ENCODE measurements at regions not wholly inside any gene's neighbourhood (a gene's known extent, or its start where the extent isn't known, plus 50 kb on each side); places are given as distances from the start of the nearest gene placed in this dataset.

DNA sequence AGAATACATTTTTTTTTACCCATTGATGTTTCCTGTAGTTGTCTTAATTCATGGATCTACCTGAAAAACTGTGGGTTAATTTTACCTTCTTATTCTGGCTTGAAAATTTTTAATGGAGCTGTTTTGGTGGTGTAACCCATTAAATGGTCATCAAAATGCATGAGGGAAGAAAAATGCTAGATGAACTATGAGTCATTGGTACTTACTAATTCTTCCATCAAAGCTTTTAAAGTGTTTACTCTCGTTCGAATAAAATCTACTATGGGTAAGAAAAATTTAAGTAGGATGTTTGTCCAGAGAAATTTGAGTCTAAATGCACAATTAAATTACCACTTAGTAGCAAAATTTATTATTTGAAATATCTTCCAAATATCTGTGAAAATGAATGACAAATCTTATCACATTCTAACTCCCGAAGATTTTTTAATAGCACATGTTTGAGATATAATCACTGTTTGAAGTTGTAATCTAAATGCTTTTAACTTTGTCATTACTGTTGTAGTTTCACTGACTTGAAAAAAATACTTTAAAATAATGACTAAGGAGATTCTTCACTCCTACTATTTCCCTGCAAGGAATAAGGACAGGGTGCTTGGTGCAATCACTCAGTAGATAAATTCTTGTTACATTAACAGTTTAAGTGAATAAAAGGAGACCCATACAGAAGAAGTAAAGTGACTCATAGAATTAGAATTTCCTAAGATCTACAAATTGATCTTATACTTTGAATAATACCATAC, 437.7 kb downstream of the IRS2 start:
- H3K27me3 Mint-ChIP-seq, result no peaks in the 10 kb centered on the region
- TF ChIP-seq, protein P1, sequence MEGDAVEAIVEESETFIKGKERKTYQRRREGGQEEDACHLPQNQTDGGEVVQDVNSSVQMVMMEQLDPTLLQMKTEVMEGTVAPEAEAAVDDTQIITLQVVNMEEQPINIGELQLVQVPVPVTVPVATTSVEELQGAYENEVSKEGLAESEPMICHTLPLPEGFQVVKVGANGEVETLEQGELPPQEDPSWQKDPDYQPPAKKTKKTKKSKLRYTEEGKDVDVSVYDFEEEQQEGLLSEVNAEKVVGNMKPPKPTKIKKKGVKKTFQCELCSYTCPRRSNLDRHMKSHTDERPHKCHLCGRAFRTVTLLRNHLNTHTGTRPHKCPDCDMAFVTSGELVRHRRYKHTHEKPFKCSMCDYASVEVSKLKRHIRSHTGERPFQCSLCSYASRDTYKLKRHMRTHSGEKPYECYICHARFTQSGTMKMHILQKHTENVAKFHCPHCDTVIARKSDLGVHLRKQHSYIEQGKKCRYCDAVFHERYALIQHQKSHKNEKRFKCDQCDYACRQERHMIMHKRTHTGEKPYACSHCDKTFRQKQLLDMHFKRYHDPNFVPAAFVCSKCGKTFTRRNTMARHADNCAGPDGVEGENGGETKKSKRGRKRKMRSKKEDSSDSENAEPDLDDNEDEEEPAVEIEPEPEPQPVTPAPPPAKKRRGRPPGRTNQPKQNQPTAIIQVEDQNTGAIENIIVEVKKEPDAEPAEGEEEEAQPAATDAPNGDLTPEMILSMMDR (conservative IDR thresholded peaks at IDR 0.05), result no peak
- H3K9me3 Mint-ChIP-seq, result no peaks in the 10 kb centered on the region
- no peaks in the 10 kb centered on the region for H3K36me3 Mint-ChIP-seq
- DNase-seq (ENCODE audit: extremely low spot score, unreplicated experiment), result no peak
- H3K4me3 Mint-ChIP-seq, result no peak overlapping the region
- H3K4me1 Mint-ChIP-seq (ENCODE audit: unreplicated experiment), result no peaks in the 10 kb centered on the region
- no peak overlapping the region for H3K27ac Mint-ChIP-seq

DNA sequence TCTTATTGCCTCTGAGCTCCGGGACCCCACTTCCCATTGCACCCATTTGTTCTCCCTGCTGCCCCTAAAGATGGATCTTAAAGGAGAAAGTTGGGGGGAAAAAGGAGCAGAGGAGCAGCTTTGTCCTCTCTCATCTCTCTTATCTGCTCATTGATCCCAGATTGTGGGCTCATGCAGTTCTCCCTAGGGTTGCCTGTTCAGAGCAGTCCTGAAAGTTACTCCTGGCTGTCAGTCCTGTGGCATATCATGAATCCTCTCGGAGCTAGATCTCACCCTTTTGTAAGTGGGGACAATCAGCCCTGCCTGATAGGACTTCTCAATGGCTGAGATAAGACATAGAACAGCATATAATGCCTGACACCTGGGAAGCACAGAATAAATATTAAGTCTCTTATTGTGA, 440.3 kb downstream of the IRS2 start:
- TF ChIP-seq, protein P1 (conservative IDR thresholded peaks at IDR 0.05), result no peak
- Mint-ChIP-seq H3K27ac (no peak overlapping the region), H3K4me3 (no peak overlapping the region), H3K36me3 (no peaks in the 10 kb centered on the region), H3K9me3 (no peaks in the 10 kb centered on the region), H3K4me1 (ENCODE audit: unreplicated experiment) (no peaks in the 10 kb centered on the region), H3K27me3 (no peaks in the 10 kb centered on the region)
- DNase-seq (ENCODE audit: extremely low spot score, unreplicated experiment), result no peak

DNA sequence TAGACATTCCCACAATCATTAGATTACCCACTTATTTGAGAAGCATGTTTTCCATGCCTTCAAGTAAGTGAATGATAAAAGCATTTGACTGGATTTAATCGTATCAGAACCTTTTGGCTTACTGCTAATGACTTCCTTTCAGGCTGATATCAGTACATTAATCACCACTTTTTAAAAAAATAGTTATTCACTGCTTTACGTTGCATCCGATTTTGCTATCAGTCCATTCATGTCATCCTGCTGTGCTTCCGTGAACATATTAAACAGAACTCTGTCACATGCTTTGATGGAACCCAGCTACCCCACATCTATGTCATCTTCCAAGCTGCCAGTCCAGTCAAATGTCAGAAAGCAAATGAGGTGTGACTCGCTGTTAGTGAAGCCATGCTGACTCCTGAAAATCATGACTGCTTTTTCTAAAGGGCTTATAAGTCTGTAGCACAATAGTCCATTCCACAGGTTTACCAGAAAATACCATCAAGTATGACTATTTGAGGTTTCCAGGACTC, 440.9 kb downstream of the IRS2 start:
- H3K9me3 Mint-ChIP-seq, result no peaks in the 10 kb centered on the region
- H3K4me3 Mint-ChIP-seq, result no peak overlapping the region
- TF ChIP-seq, protein P1 (conservative IDR thresholded peaks at IDR 0.05), result no peak
- no peaks in the 10 kb centered on the region for H3K36me3 Mint-ChIP-seq
- H3K4me1 Mint-ChIP-seq (ENCODE audit: unreplicated experiment), result no peaks in the 10 kb centered on the region
- no peaks in the 10 kb centered on the region for H3K27me3 Mint-ChIP-seq
- DNase-seq (ENCODE audit: extremely low spot score, unreplicated experiment), result no peak
- H3K27ac Mint-ChIP-seq, result no peak overlapping the region

DNA sequence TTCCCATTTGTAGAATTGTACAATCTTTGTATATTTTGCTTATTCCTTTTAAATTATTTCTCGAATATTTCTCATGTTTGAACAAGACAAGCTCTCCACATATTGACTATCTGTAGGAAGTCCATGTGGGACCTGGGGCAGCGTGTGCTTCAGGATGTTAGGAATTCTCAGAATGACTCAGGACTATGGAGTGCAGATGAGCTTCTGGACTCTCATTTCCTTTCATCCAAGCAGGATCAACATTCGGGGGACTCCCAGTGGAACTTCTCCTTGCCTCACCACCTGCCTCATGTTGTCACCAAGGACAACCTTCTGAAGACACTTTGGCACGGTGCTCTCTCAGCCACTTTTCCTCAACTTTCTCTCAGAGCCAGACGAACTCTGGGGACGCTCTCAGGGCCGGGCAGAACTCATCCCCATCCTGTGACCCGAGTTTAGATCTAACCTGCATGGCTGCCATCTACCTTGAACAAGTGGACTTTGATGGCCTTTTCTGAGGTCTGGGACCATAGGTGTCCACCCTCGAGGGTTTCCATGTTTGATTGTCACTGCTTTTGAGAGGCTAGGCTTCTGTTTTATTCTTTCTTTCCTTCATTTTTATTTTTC, 441.7 kb downstream of the IRS2 start:
- TF ChIP-seq, protein P1 (conservative IDR thresholded peaks at IDR 0.05), result no peak
- no peaks in the 10 kb centered on the region for H3K27me3 Mint-ChIP-seq
- no peak overlapping the region for H3K4me3 Mint-ChIP-seq
- H3K27ac Mint-ChIP-seq, result no peak overlapping the region
- H3K9me3 Mint-ChIP-seq, result no peaks in the 10 kb centered on the region
- no peaks in the 10 kb centered on the region for H3K36me3 Mint-ChIP-seq
- H3K4me1 Mint-ChIP-seq (ENCODE audit: unreplicated experiment), result no peaks in the 10 kb centered on the region
- no peak for DNase-seq (ENCODE audit: extremely low spot score, unreplicated experiment)

DNA sequence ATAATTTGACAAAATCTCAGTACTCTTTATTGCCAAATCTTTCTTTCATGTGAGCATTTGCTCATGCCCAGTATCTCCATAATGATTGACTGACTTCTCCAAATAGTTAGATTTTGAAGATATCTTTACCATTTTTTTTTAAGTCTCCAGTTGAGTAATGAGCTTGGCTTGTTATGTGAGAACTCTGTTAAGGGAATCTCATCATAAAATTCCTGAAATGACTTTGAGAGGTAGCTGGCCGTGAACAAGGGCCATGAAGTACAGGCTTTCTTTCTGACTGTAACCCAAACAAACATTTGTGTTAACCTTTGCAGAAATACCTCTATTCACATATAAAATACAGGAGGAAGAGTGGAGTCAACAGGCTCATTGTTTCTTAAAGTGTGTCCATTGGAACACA, 449.7 kb downstream of the IRS2 start:
- H3K36me3 Mint-ChIP-seq, result no peaks in the 10 kb centered on the region
- H3K27ac Mint-ChIP-seq, result no peak overlapping the region
- H3K9me3 Mint-ChIP-seq, result no peaks in the 10 kb centered on the region
- no peak overlapping the region for H3K4me3 Mint-ChIP-seq
- H3K4me1 Mint-ChIP-seq (ENCODE audit: unreplicated experiment), result peaks cover 6% of the 10 kb centered on the region
- no peaks in the 10 kb centered on the region for H3K27me3 Mint-ChIP-seq
- DNase-seq (ENCODE audit: extremely low spot score, unreplicated experiment), result no peak
- TF ChIP-seq, protein P1 (conservative IDR thresholded peaks at IDR 0.05), result no peak

All from type B pancreatic cell (in vitro differentiated cells).